Activated CD4-positive, alpha-beta T cell treated with anti-CD3 and anti-CD28 coated beads for 36 hours (primary cell): ENCODE measurements at regions not wholly inside any gene's neighbourhood (a gene's known extent, or its start where the extent isn't known, plus 50 kb on each side); places are given as distances from the start of the nearest gene placed in this dataset.

Experiments used
- ATAC-seq: fragments of 200-7000 bp; cut with Tn5 transposase; one replicate; pipeline ENCODE4 v1.10.0; 2021; ENCODE audit warnings: mild to moderate bottlenecking, moderate library complexity
- CTCF ChIA-PET: fragments of 350-600 bp; sonication (Branson Sonifier 250); formaldehyde crosslinking; loops from one replicate; lab custom pipeline; 2021; ENCODE audit warnings: antibody characterized with exemption; lab: Charles Lee
- POLR2A ChIA-PET: fragments of 350-600 bp; sonication (Branson Sonifier 250); formaldehyde crosslinking; loops from one replicate; lab custom pipeline; 2021; ENCODE audit warnings: antibody characterized with exemption, inconsistent platforms; lab: Charles Lee
- DNase-seq: peaks from one replicate; pipeline ENCODE4 v3.0.0-alpha.2; 2020
- H3K27ac Mint-ChIP-seq: one replicate; pipeline ENCODE4 v1.8.0; 2021; ENCODE audit warnings: mixed read lengths
- H3K27me3 Mint-ChIP-seq: one replicate; pipeline ENCODE4 v1.8.0; 2021; ENCODE audit warnings: mixed read lengths
- H3K36me3 Mint-ChIP-seq: one replicate; pipeline ENCODE4 v1.8.0; 2021; ENCODE audit warnings: low read depth, mixed read lengths
- H3K4me1 Mint-ChIP-seq: one replicate; pipeline ENCODE4 v1.8.0; 2021; ENCODE audit warnings: mixed read lengths
- H3K4me3 Mint-ChIP-seq: one replicate; pipeline ENCODE4 v1.8.0; 2021; ENCODE audit warnings: mild to moderate bottlenecking, moderate library complexity, mixed read lengths
- H3K9me3 Mint-ChIP-seq: one replicate; pipeline ENCODE4 v1.8.0; 2021; ENCODE audit warnings: low read depth, mixed read lengths
- intact Hi-C, 2 experiments: fragments of 100-400 bp; cut with DNase I in 1 of 2; cut with micrococcal nuclease in 1 of 2; formaldehyde crosslinking; loops; one replicate each; pipeline versions ENCODE4 v1.14.2 to v1.15.1; 2022 to 2024; cut with DNase I, micrococcal nuclease

- ATAC-seq (no peak), DNase-seq (no peak)
- no peaks in the 10 kb centered on the region for H3K9me3 Mint-ChIP-seq
- H3K4me1 Mint-ChIP-seq: peaks cover 6% of the 10 kb centered on the region
- no peak overlapping the region for H3K27ac Mint-ChIP-seq
- H3K4me3 Mint-ChIP-seq: no peak overlapping the region
- H3K27me3 Mint-ChIP-seq: peaks cover 8% of the 10 kb centered on the region
- POLR2A ChIA-PET: no interaction called here
- CTCF ChIA-PET: no interaction called here
- no peaks in the 10 kb centered on the region for H3K36me3 Mint-ChIP-seq
- intact Hi-C loops: no loop called here
These were observed 80.1 kb upstream of the TSHZ2 start for GRCh38 chr20:52892023-52892422.

- H3K9me3 Mint-ChIP-seq: no peaks in the 10 kb centered on the region
- H3K36me3 Mint-ChIP-seq: no peaks in the 10 kb centered on the region
- H3K4me1 Mint-ChIP-seq: no peaks in the 10 kb centered on the region
- CTCF ChIA-PET: no interaction called here
- intact Hi-C loops: no loop called here
- no peak overlapping the region for H3K4me3 Mint-ChIP-seq
- POLR2A ChIA-PET: no interaction called here
- no peak overlapping the region for H3K27ac Mint-ChIP-seq
- peaks cover 10% of the 10 kb centered on the region for H3K27me3 Mint-ChIP-seq
- DNase-seq (no peak), ATAC-seq (no peak)
These were observed 82.0 kb upstream of the TSHZ2 start for GRCh38 chr20:52890130-52890529.

- no peak for DNase-seq
- no peaks in the 10 kb centered on the region for H3K36me3 Mint-ChIP-seq
- H3K27me3 Mint-ChIP-seq: peaks cover 10% of the 10 kb centered on the region
- no peak overlapping the region for H3K27ac Mint-ChIP-seq
- ChIA-PET CTCF (no interaction called here), POLR2A (no interaction called here)
- no peaks in the 10 kb centered on the region for H3K4me1 Mint-ChIP-seq
- H3K9me3 Mint-ChIP-seq: no peaks in the 10 kb centered on the region
- intact Hi-C loops: no loop called here
- H3K4me3 Mint-ChIP-seq: no peak overlapping the region
- ATAC-seq: no peak
These were observed 82.9 kb upstream of the TSHZ2 start for GRCh38 chr20:52889225-52889624.

GRCh38 chr20:52888096-52888495, 84.1 kb upstream of the TSHZ2 start:
- no peaks in the 10 kb centered on the region for H3K9me3 Mint-ChIP-seq

GRCh38 chr20:52880997-52881396, 91.2 kb upstream of the TSHZ2 start:
- H3K36me3 Mint-ChIP-seq: no peaks in the 10 kb centered on the region
- H3K27me3 Mint-ChIP-seq: peaks cover 2% of the 10 kb centered on the region
- H3K4me1 Mint-ChIP-seq: no peaks in the 10 kb centered on the region
- H3K27ac Mint-ChIP-seq: no peak overlapping the region
- CTCF ChIA-PET: interaction anchor here (0.8 kb wide), 1 partner anchor 9 kb away, joined by 6 read pairs; no protein-coding TSS in a partner anchor
- peaks cover 2% of the 10 kb centered on the region for H3K9me3 Mint-ChIP-seq
- no peak for ATAC-seq
- intact Hi-C loops: no loop called here
- H3K4me3 Mint-ChIP-seq: no peak overlapping the region
- no peak for DNase-seq
- POLR2A ChIA-PET: no interaction called here

More at GRCh38 chr20:52888096-52888495, 84.1 kb upstream of the TSHZ2 start:
- ATAC-seq: no peak
- ChIA-PET POLR2A (no interaction called here), CTCF (interaction anchor here (0.5 kb wide), 1 partner anchor 130 kb away, joined by 3 read pairs; no protein-coding TSS in a partner anchor)
- intact Hi-C loops: no loop called here
- H3K36me3 Mint-ChIP-seq: no peaks in the 10 kb centered on the region
- H3K27ac Mint-ChIP-seq: no peak overlapping the region
- H3K27me3 Mint-ChIP-seq: peaks cover 10% of the 10 kb centered on the region
- no peak overlapping the region for H3K4me3 Mint-ChIP-seq
- no peaks in the 10 kb centered on the region for H3K4me1 Mint-ChIP-seq
- no peak for DNase-seq

- Mint-ChIP-seq H3K27ac (no peak overlapping the region), H3K36me3 (no peaks in the 10 kb centered on the region), H3K4me1 (no peaks in the 10 kb centered on the region), H3K9me3 (peaks cover 2% of the 10 kb centered on the region), H3K27me3 (peaks cover 2% of the 10 kb centered on the region), H3K4me3 (no peak overlapping the region)
- DNase-seq: no peak
- POLR2A ChIA-PET: no interaction called here
- no peak for ATAC-seq
- intact Hi-C loops: no loop called here
- CTCF ChIA-PET: no interaction called here
These were observed 91.9 kb upstream of the TSHZ2 start for GRCh38 chr20:52880259-52880658.

GRCh38 chr20:52874241-52874640, 97.9 kb upstream of the TSHZ2 start:
- ChIA-PET POLR2A (no interaction called here), CTCF (no interaction called here)
- H3K27ac Mint-ChIP-seq: no peak overlapping the region
- H3K4me1 Mint-ChIP-seq: peaks cover 12% of the 10 kb centered on the region
- no peaks in the 10 kb centered on the region for H3K9me3 Mint-ChIP-seq
- H3K4me3 Mint-ChIP-seq: no peak overlapping the region
- no peaks in the 10 kb centered on the region for H3K27me3 Mint-ChIP-seq
- ATAC-seq (no peak), DNase-seq (no peak)
- intact Hi-C loops: no loop called here
- H3K36me3 Mint-ChIP-seq: no peaks in the 10 kb centered on the region

GRCh38 chr20:52869698-52870501, 102.3 kb upstream of the TSHZ2 start:
- DNase-seq (no peak), ATAC-seq (peak; percentile 94)
- Mint-ChIP-seq H3K4me1 (peaks cover 20% of the 10 kb centered on the region), H3K36me3 (no peaks in the 10 kb centered on the region), H3K27me3 (peaks cover 2% of the 10 kb centered on the region), H3K27ac (peak overlapping the region; percentile 9), H3K9me3 (no peaks in the 10 kb centered on the region), H3K4me3 (no peak overlapping the region)
- ChIA-PET POLR2A (no interaction called here), CTCF (no interaction called here)
- intact Hi-C loops: no loop called here

GRCh38 chr20:52869276-52869675, 102.9 kb upstream of the TSHZ2 start:
- Mint-ChIP-seq H3K27ac (no peak overlapping the region), H3K36me3 (no peaks in the 10 kb centered on the region), H3K27me3 (peaks cover 2% of the 10 kb centered on the region), H3K4me3 (no peak overlapping the region), H3K9me3 (no peaks in the 10 kb centered on the region), H3K4me1 (peaks cover 25% of the 10 kb centered on the region)
- intact Hi-C loops: no loop called here
- POLR2A ChIA-PET: no interaction called here
- ATAC-seq: no peak
- no peak for DNase-seq
- CTCF ChIA-PET: no interaction called here

- no peak overlapping the region for H3K4me3 Mint-ChIP-seq
These were observed 104.9 kb upstream of the TSHZ2 start for GRCh38 chr20:52867305-52867704.

GRCh38 chr20:52864916-52865605, 107.1 kb upstream of the TSHZ2 start:
- intact Hi-C loops: no loop called here
- DNase-seq (no peak), ATAC-seq (no peak)
- Mint-ChIP-seq H3K4me1 (peaks cover 18% of the 10 kb centered on the region), H3K4me3 (no peak overlapping the region), H3K27ac (no peak overlapping the region), H3K27me3 (peaks cover 2% of the 10 kb centered on the region), H3K36me3 (no peaks in the 10 kb centered on the region), H3K9me3 (no peaks in the 10 kb centered on the region)
- ChIA-PET POLR2A (no interaction called here), CTCF (interaction anchor here (1.0 kb wide), 1 partner anchor 206 kb away, joined by 3 read pairs; no protein-coding TSS in a partner anchor)

More at GRCh38 chr20:52867305-52867704, 104.9 kb upstream of the TSHZ2 start:
- CTCF ChIA-PET: no interaction called here
- POLR2A ChIA-PET: no interaction called here
- intact Hi-C loops: no loop called here
- no peak overlapping the region for H3K27ac Mint-ChIP-seq
- DNase-seq: no peak
- no peaks in the 10 kb centered on the region for H3K9me3 Mint-ChIP-seq
- ATAC-seq: no peak
- no peaks in the 10 kb centered on the region for H3K36me3 Mint-ChIP-seq
- H3K4me1 Mint-ChIP-seq: peaks cover 25% of the 10 kb centered on the region
- peaks cover 2% of the 10 kb centered on the region for H3K27me3 Mint-ChIP-seq
